GM12878 (cell line): ENCODE measurements at regions not wholly inside any gene's neighbourhood (a gene's known extent, or its start where the extent isn't known, plus 50 kb on each side); places are given as distances from the start of the nearest gene placed in this dataset.

Experiments
- ATAC-seq: fragments of 200-7000 bp; cut with Tn5 transposase; 3 replicates; pipeline ENCODE4 v1.9.1; 2020; ENCODE audit warnings: mild to moderate bottlenecking, moderate library complexity
- BruUV-seq: library from RNA; stranded (reverse); fragments of 400-500 nt; replicated peaks from 2 replicates; lab custom pipeline; 2021; lab: Mats Ljungman, UMichigan
- CTCF ChIA-PET: fragments of 300-600 bp; sonication (Branson Sonifier 250); formaldehyde crosslinking; extraction: SDS; loops from one replicate; lab custom pipeline; 2021; ENCODE audit warnings: inconsistent platforms; lab: Yijun Ruan, JAX
- POLR2A ChIA-PET: fragments of 350-600 bp; formaldehyde crosslinking; extraction: SDS; loops from one replicate; lab custom pipeline; 2021; ENCODE audit warnings: inconsistent platforms; lab: Charles Lee
- RAD21 ChIA-PET: fragments of 300-600 bp; sonication (Branson Sonifier 250); formaldehyde crosslinking; loops from one replicate; lab custom pipeline; 2023; ENCODE audit warnings: antibody characterized with exemption; ENCODE audit not compliant: unreplicated experiment; lab: Charles Lee
- SMC1A ChIA-PET: fragments of 300-600 bp; sonication (Branson Sonifier 250); formaldehyde crosslinking; loops from one replicate; lab custom pipeline; 2023; ENCODE audit not compliant: unreplicated experiment, uncharacterized antibody; lab: Charles Lee
- DNase-seq: peaks from one replicate; pipeline ENCODE4 v3.0.0-alpha.2; 2011; ENCODE audit warnings: low read depth, low spot score
- FAIRE-seq: peaks from 3 replicates; lab custom pipeline; 2011; peaks lifted over from hg19 to GRCh38; lab: Jason Lieb, UNC
- H2AFZ ChIP-seq: 2 replicates; pipeline ENCODE4 v1.6.0; 2011; ENCODE audit warnings: low read depth, low read length, control low read depth; ENCODE audit not compliant: control insufficient read depth
- H3K27ac ChIP-seq: 2 replicates; pipeline ENCODE4 v1.5.1; 2011; ENCODE audit warnings: control low read depth; ENCODE audit not compliant: control insufficient read depth, insufficient read depth
- H3K27me3 ChIP-seq, 2 experiments: replicated peaks in 1 of 2; 2 replicates each; pipeline versions ENCODE4 v1.6.0 to v1.6.1; 2011; ENCODE audit warnings: low read length in 1 of 2; ENCODE audit not compliant: control insufficient read depth in 2 of 2, insufficient read depth in 2 of 2
- H3K36me3 ChIP-seq, 2 experiments: 2 replicates each; pipeline ENCODE4 v1.5.1; 2011; ENCODE audit warnings: low read length in 1 of 2; ENCODE audit not compliant: control insufficient read depth in 2 of 2, insufficient read depth in 2 of 2
- H3K4me1 ChIP-seq: 2 replicates; pipeline ENCODE4 v1.6.1; 2011; ENCODE audit warnings: mild to moderate bottlenecking, low read length, moderate library complexity, mixed read lengths; ENCODE audit not compliant: control insufficient read depth, insufficient read depth
- H3K4me2 ChIP-seq: 2 replicates; pipeline ENCODE4 v1.6.0; 2011; ENCODE audit warnings: control low read depth; ENCODE audit not compliant: control insufficient read depth, insufficient read depth
- H3K4me3 ChIP-seq: fragments of 200-600 bp; sonication (generic); 2 replicates; pipeline ENCODE4 v1.5.1; 2016
- H3K79me2 ChIP-seq: 2 replicates; pipeline ENCODE4 v1.6.0; 2011; ENCODE audit warnings: low read length; ENCODE audit not compliant: control insufficient read depth, insufficient read depth
- H3K9ac ChIP-seq: 2 replicates; pipeline ENCODE4 v1.8.0; 2011; ENCODE audit warnings: low read length, control low read depth, mixed read lengths; ENCODE audit not compliant: control insufficient read depth, insufficient read depth
- H3K9me3 ChIP-seq: replicated peaks from 3 replicates; pipeline ENCODE4 v1.5.1; 2011; ENCODE audit warnings: mild to moderate bottlenecking, low read length; ENCODE audit not compliant: control insufficient read depth, insufficient read depth
- H4K20me1 ChIP-seq: 2 replicates; pipeline ENCODE4 v1.6.0; 2011; ENCODE audit not compliant: control insufficient read depth, insufficient read depth
- CEBPZ ChIP-seq: fragments of 150-350 bp; IDR thresholded peaks from 2 replicates; pipeline ENCODE4 v1.6.1; 2016; ENCODE audit warnings: low read depth, low read length
- CREB1 ChIP-seq: IDR thresholded peaks from 2 replicates; pipeline ENCODE4 v1.6.1; 2012; ENCODE audit warnings: low read depth, mild to moderate bottlenecking, inconsistent platforms
- KAT2A ChIP-seq: conservative IDR thresholded peaks from 2 replicates; pipeline ENCODE4 v1.6.1; 2011; ENCODE audit warnings: low read depth, low read length; ENCODE audit not compliant: control insufficient read depth
- PBX3 ChIP-seq: IDR thresholded peaks from 2 replicates; pipeline ENCODE4 v1.6.1; 2011; ENCODE audit warnings: mild to moderate bottlenecking, low read depth, low read length, moderate library complexity; ENCODE audit not compliant: insufficient replicate concordance
- POLR2AphosphoS2 ChIP-seq: IDR thresholded peaks from 2 replicates; pipeline ENCODE4 v1.6.1; 2011; ENCODE audit warnings: low read depth, mild to moderate bottlenecking, low read length, improper control_type of control experiment, moderate library complexity
- ZBTB33 ChIP-seq: fragments of 450-650 bp; IDR thresholded peaks from 2 replicates; pipeline ENCODE4 v1.6.1; 2017; ENCODE audit warnings: mild to moderate bottlenecking
- ZBTB4 ChIP-seq: fragments of 450-650 bp; formaldehyde crosslinking; IDR thresholded peaks from 2 replicates; pipeline ENCODE4 v1.4.0; 2022; ENCODE audit warnings: mild to moderate bottlenecking, moderate library complexity
- ZNF384 ChIP-seq: IDR thresholded peaks from 2 replicates; pipeline ENCODE4 v1.6.1; 2012; ENCODE audit warnings: low read depth, mild to moderate bottlenecking, low read length, improper control_type of control experiment, borderline replicate concordance
- WGBS: methylation state at CpG from one replicate; pipeline ENCODE4 v1.1.6; 2016; ENCODE audit warnings: low lambda C conversion rate; ENCODE audit not compliant: insufficient replicate concordance, insufficient coverage; ENCODE audit errors: missing lambda C conversion rate; 5-methylcytosine and 5-hydroxymethylcytosine counted together
- in situ Hi-C: fragments of 300-500 bp; cut with MboI; formaldehyde crosslinking; loops from 9 replicates; pipeline ENCODE4 v1.14.3; 2018; ENCODE audit warnings: mixed read lengths
- intact Hi-C: fragments of 100-400 bp; cut with micrococcal nuclease; formaldehyde crosslinking; loops from one replicate; pipeline ENCODE4 v1.14.2; 2022; ENCODE audit not compliant: unreplicated experiment

DNA sequence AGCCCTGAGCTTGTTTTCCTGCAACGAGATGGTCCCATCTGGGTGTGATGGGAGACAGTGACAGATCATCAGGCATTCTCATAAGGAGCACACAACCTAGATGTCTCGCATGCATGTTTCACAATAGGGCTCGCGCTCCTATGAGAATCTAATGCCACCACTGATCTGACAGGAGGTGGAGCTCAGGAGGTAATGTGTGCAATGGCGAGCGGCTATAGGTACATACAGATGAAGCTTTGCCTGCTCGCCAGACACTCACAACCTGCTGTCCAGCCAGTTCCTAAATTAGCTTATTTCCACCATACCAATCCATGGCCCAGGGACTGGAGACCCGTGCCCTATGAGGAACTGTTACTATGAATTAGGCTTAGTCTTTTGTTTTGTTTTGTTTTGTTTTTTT, 55.3 kb upstream of the SLC30A5 start:
- Histone ChIP-seq H2AFZ (no peak overlapping the region), H4K20me1 (no peaks in the 10 kb centered on the region), H3K4me1 (no peaks in the 10 kb centered on the region), H3K79me2 (no peaks in the 10 kb centered on the region), H3K27me3 (no peaks in the 10 kb centered on the region), H3K27ac (no peak overlapping the region), H3K36me3 (no peaks in the 10 kb centered on the region), H3K9me3 (no peaks in the 10 kb centered on the region; the same call in 2 of the 3 replicates), H3K4me2 (no peak overlapping the region), H3K4me3 (no peak overlapping the region), H3K9ac (no peak overlapping the region)
- POLR2A ChIA-PET, result no interaction called here
- in situ Hi-C loops (no loop called here), intact Hi-C loops (no loop called here)
- FAIRE-seq (no peak), DNase-seq (no peak), ATAC-seq (no peak)
- CTCF ChIA-PET, result interaction anchor here (0.7 to 1.8 kb wide), 3 partner anchors 12 to 873 kb away, joined by 3 to 7 read pairs (median 4); no protein-coding TSS in a partner anchor
- no TSS peak for BruUV-seq
- RAD21 ChIA-PET, result no interaction called here
- 73% methylated on average over 8 of the region's 8 CpGs for WGBS
- SMC1A ChIA-PET, result no interaction called here
- TF ChIP-seq ZNF384 (no peak), CEBPZ (no peak), ZBTB4 (no peak), POLR2AphosphoS2 (no peak), CREB1 (no peak), ZBTB33 (no peak), PBX3 (no peak), KAT2A (no peak)
